MM.1S (cell line): ENCODE measurements at regions not wholly inside any gene's neighbourhood (a gene's known extent, or its start where the extent isn't known, plus 50 kb on each side); places are given as distances from the start of the nearest gene placed in this dataset.
"Not testable (repeated sequence)": the region's sequence is repeated elsewhere in the genome, so short reads cannot be mapped to it uniquely, and the experiment has no call there.

ENCODE experiments used
- DNase-seq: peaks from one replicate; pipeline ENCODE4 v3.0.0-alpha.2; 2015
- H2AFZ ChIP-seq: fragments of 300-600 bp; sonication (generic); 2 replicates; pipeline ENCODE4 v1.6.0; 2016; ENCODE audit warnings: antibody characterized with exemption, low read length
- H3F3A ChIP-seq: fragments of 300-600 bp; sonication (generic); 2 replicates; pipeline ENCODE4 v1.6.1; 2016; ENCODE audit warnings: mild to moderate bottlenecking, antibody characterized with exemption, low read length, moderate library complexity, mixed read lengths; ENCODE audit not compliant: insufficient read depth
- H3K27ac ChIP-seq: fragments of 300-600 bp; sonication (generic); 2 replicates; pipeline ENCODE4 v1.5.1; 2016; ENCODE audit warnings: mild to moderate bottlenecking, low read length
- H3K27me3 ChIP-seq: fragments of 300-600 bp; sonication (generic); replicated peaks from 2 replicates; pipeline ENCODE4 v1.6.0; 2016; ENCODE audit warnings: low read length; ENCODE audit not compliant: insufficient read depth
- H3K36me3 ChIP-seq: fragments of 300-600 bp; sonication (generic); replicated peaks from 2 replicates; pipeline ENCODE4 v1.6.1; 2016; ENCODE audit warnings: mild to moderate bottlenecking, low read length, mixed read lengths; ENCODE audit not compliant: insufficient read depth
- H3K4me1 ChIP-seq: fragments of 300-600 bp; sonication (generic); 2 replicates; pipeline ENCODE4 v1.6.1; 2016; ENCODE audit warnings: low read length, mixed read lengths
- H3K4me2 ChIP-seq: fragments of 300-600 bp; sonication (generic); 2 replicates; pipeline ENCODE4 v1.6.0; 2016; ENCODE audit warnings: low read depth, low read length
- H3K4me3 ChIP-seq: fragments of 300-600 bp; sonication (generic); 2 replicates; pipeline ENCODE4 v1.5.1; 2016; ENCODE audit warnings: low read length, mixed read lengths
- H3K79me2 ChIP-seq: fragments of 300-600 bp; sonication (generic); 2 replicates; pipeline ENCODE4 v1.6.1; 2016; ENCODE audit warnings: mixed run types, low read length, mixed read lengths
- H3K9ac ChIP-seq: fragments of 300-600 bp; sonication (generic); 2 replicates; pipeline ENCODE4 v1.6.1; 2016; ENCODE audit warnings: low read length, mixed read lengths
- H3K9me2 ChIP-seq: fragments of 300-600 bp; sonication (generic); replicated peaks from 2 replicates; pipeline ENCODE4 v1.6.1; 2016; ENCODE audit warnings: mild to moderate bottlenecking, low read length, mixed read lengths; ENCODE audit not compliant: insufficient read depth
- H3K9me3 ChIP-seq: fragments of 300-600 bp; sonication (generic); replicated peaks from 2 replicates; pipeline ENCODE4 v1.6.1; 2016; ENCODE audit warnings: mild to moderate bottlenecking, low read length, mixed read lengths; ENCODE audit not compliant: insufficient read depth
- H4K20me1 ChIP-seq: fragments of 300-600 bp; sonication (generic); 2 replicates; pipeline ENCODE4 v1.6.1; 2016; ENCODE audit warnings: mild to moderate bottlenecking, low read length, moderate library complexity, mixed read lengths; ENCODE audit not compliant: insufficient read depth
- CTCF ChIP-seq: fragments of 300-600 bp; sonication (generic); IDR thresholded peaks from 2 replicates; pipeline ENCODE4 v1.5.1; 2016; ENCODE audit warnings: antibody characterized with exemption, low read length, mixed read lengths
- EZH2 ChIP-seq: fragments of 300-600 bp; sonication (generic); optimal IDR thresholded peaks from 2 replicates; pipeline ENCODE3; 2017; ENCODE audit warnings: low read depth, mild to moderate bottlenecking, antibody characterized with exemption, low read length, mixed read lengths
- EZH2phosphoT487 ChIP-seq: fragments of 300-600 bp; sonication (generic); IDR thresholded peaks from 2 replicates; pipeline ENCODE4 v1.6.1; 2018; ENCODE audit warnings: antibody characterized with exemption, low read length

GRCh38 chr18:73528066-73528465, 619.6 kb downstream of the FBXO15 start:
- Histone ChIP-seq H3K4me2 (no peak overlapping the region), H3K36me3 (no peaks in the 10 kb centered on the region), H3F3A (no peaks in the 10 kb centered on the region), H3K79me2 (no peaks in the 10 kb centered on the region), H3K4me3 (no peak overlapping the region), H3K4me1 (no peaks in the 10 kb centered on the region), H4K20me1 (no peaks in the 10 kb centered on the region), H3K9ac (no peak overlapping the region), H3K9me3 (no peaks in the 10 kb centered on the region; the same call in 1 of the 2 replicates), H3K9me2 (no peaks in the 10 kb centered on the region), H2AFZ (no peak overlapping the region), H3K27me3 (no peaks in the 10 kb centered on the region), H3K27ac (no peak overlapping the region)
- no peak for TF ChIP-seq CTCF
- TF ChIP-seq EZH2: no peak
- TF ChIP-seq EZH2phosphoT487: no peak
- DNase-seq: no peak

- Histone ChIP-seq H3K27ac (no peak overlapping the region), H2AFZ (no peak overlapping the region), H3K79me2 (no peaks in the 10 kb centered on the region), H3K4me1 (no peaks in the 10 kb centered on the region), H3K36me3 (no peaks in the 10 kb centered on the region), H3K4me2 (no peak overlapping the region), H3K27me3 (no peaks in the 10 kb centered on the region), H3K4me3 (no peak overlapping the region), H3F3A (no peaks in the 10 kb centered on the region), H3K9me3 (no peaks in the 10 kb centered on the region; the same call in 1 of the 2 replicates), H4K20me1 (no peaks in the 10 kb centered on the region), H3K9me2 (no peaks in the 10 kb centered on the region), H3K9ac (no peak overlapping the region)
- DNase-seq: no peak
- TF ChIP-seq EZH2 (no peak), CTCF (0 out of 2 replicates have a peak, but pooled peaks have one; percentile 4), EZH2phosphoT487 (no peak)
Measured at GRCh38 chr18:73520229-73520628, 627.4 kb downstream of the FBXO15 start.

GRCh38 chr18:73516056-73516455, 631.6 kb downstream of the FBXO15 start:
- not testable (repeated sequence) for H4K20me1 ChIP-seq, H3K4me3 ChIP-seq, H2AFZ ChIP-seq, H3F3A ChIP-seq, H3K9ac ChIP-seq, H3K79me2 ChIP-seq, H3K27me3 ChIP-seq, H3K27ac ChIP-seq, H3K9me3 ChIP-seq, H3K4me2 ChIP-seq, DNase-seq, H3K36me3 ChIP-seq, H3K9me2 ChIP-seq, H3K4me1 ChIP-seq

GRCh38 chr18:73514449-73514848, 633.2 kb downstream of the FBXO15 start:
- no peak overlapping the region for H3K4me3 ChIP-seq
- H3K27ac ChIP-seq: no peak overlapping the region
- no peaks in the 10 kb centered on the region for H3F3A ChIP-seq
- no peaks in the 10 kb centered on the region for H3K9me2 ChIP-seq
- no peak overlapping the region for H2AFZ ChIP-seq
- no peaks in the 10 kb centered on the region for H3K36me3 ChIP-seq
- no peaks in the 10 kb centered on the region for H4K20me1 ChIP-seq
- no peaks in the 10 kb centered on the region for H3K9me3 ChIP-seq
- no peak for TF ChIP-seq EZH2phosphoT487
- TF ChIP-seq CTCF: no peak
- no peaks in the 10 kb centered on the region for H3K27me3 ChIP-seq
- no peak overlapping the region for H3K4me2 ChIP-seq
- H3K79me2 ChIP-seq: no peaks in the 10 kb centered on the region
- H3K4me1 ChIP-seq: no peaks in the 10 kb centered on the region
- peak; percentile 64 for DNase-seq
- H3K9ac ChIP-seq: no peak overlapping the region
